ENCODE measurements at regions not wholly inside any gene's neighbourhood (a gene's known extent, or its start where the extent isn't known, plus 50 kb on each side); places are given as distances from the start of the nearest gene placed in this dataset.
"Not testable (repeated sequence)": the region's sequence is repeated elsewhere in the genome, so short reads cannot be mapped to it uniquely, and the experiment has no call there.

- H3K79me2 ChIP-seq (ENCODE audit: insufficient read depth), result no peaks in the 10 kb centered on the region
- H3K36me3 ChIP-seq (replicated peaks in 1 of 2; ENCODE audit: control insufficient read depth in 1 of 2, insufficient read depth in 2 of 2, low read length in 1 of 2), result no peaks in the 10 kb centered on the region
- H3K4me3 ChIP-seq (ENCODE audit: low read depth in 2 of 2, low read length in 1 of 2), result no peak overlapping the region
- no peak overlapping the region for H2AFZ ChIP-seq (ENCODE audit: low read depth)
- CTCF ChIA-PET, result no interaction called here
- DNase-seq, result no peak
- no peak overlapping the region for H3K9ac ChIP-seq
- no peak overlapping the region for H3K27ac ChIP-seq (ENCODE audit: low read depth in 2 of 2, low read length in 1 of 2)
- H3K9me2 ChIP-seq, result no peaks in the 10 kb centered on the region
- TF ChIP-seq MXI1 (IDR thresholded peaks at IDR 0.05; ENCODE audit: low read depth, low read length) (no peak), ZBTB33 (IDR thresholded peaks at IDR 0.05; ENCODE audit: borderline replicate concordance, low read depth) (no peak), NRF1 (IDR thresholded peaks at IDR 0.05; ENCODE audit: low read depth, low read length) (no peak), USF1 (IDR thresholded peaks at IDR 0.05; ENCODE audit: borderline replicate concordance, low read depth) (no peak), FOXJ3 (CRISPR knock-in tag; IDR thresholded peaks at IDR 0.05) (no peak), YY1 (IDR thresholded peaks at IDR 0.05; ENCODE audit: low read depth) (no peak), TEAD4 (IDR thresholded peaks at IDR 0.05; ENCODE audit: borderline replicate concordance, insufficient read depth) (no peak), CHD2 (IDR thresholded peaks at IDR 0.05; ENCODE audit: low read length, partially characterized antibody) (no peak), FOXM1 (IDR thresholded peaks at IDR 0.05; ENCODE audit: low read depth) (no peak), RAD21 (IDR thresholded peaks at IDR 0.05; ENCODE audit: low read length) (no peak), USF2 (IDR thresholded peaks at IDR 0.05; ENCODE audit: borderline replicate concordance, low read depth, low read length) (no peak), FOSL2 (IDR thresholded peaks at IDR 0.05; ENCODE audit: borderline replicate concordance, low read depth) (no peak), MAX (IDR thresholded peaks at IDR 0.05; ENCODE audit: low read depth) (no peak), POLR2AphosphoS5 (IDR thresholded peaks at IDR 0.05; ENCODE audit: low read depth, low read length) (no peak), NFIC (IDR thresholded peaks at IDR 0.05; ENCODE audit: borderline replicate concordance) (no peak), EP300 (IDR thresholded peaks at IDR 0.05; ENCODE audit: borderline replicate concordance in 1 of 2, low read depth in 1 of 2, low read length in 1 of 2) (no peak), GATA2 (CRISPR knock-in tag; IDR thresholded peaks at IDR 0.05) (no peak), MEF2A (IDR thresholded peaks at IDR 0.05; ENCODE audit: borderline replicate concordance, low read depth) (no peak), RXRA (IDR thresholded peaks at IDR 0.05; ENCODE audit: borderline replicate concordance, low read depth) (no peak), TAF1 (IDR thresholded peaks at IDR 0.05; ENCODE audit: borderline replicate concordance, low read depth, low read length) (no peak)
- POLR2A ChIA-PET, result no interaction called here
- no peaks in the 10 kb centered on the region for H3F3A ChIP-seq (replicated peaks; ENCODE audit: insufficient read depth)
- no peaks in the 10 kb centered on the region; a peak in 1 of 4 replicates for H3K4me1 ChIP-seq (ENCODE audit: control insufficient read depth in 1 of 2, insufficient read depth in 2 of 2, low read depth in 1 of 2, low read length in 1 of 2)
- H4K20me1 ChIP-seq (ENCODE audit: insufficient read depth), result no peaks in the 10 kb centered on the region
- no peak overlapping the region for H3K4me2 ChIP-seq
- H3K9me3 ChIP-seq, result no peaks in the 10 kb centered on the region
- H3K27me3 ChIP-seq (ENCODE audit: insufficient read depth), result no peaks in the 10 kb centered on the region
Measured at GRCh38 chr5:104045987-104046386, 483.4 kb upstream of the NUDT12 start.

- H3K79me2 ChIP-seq (ENCODE audit: insufficient read depth); H3K4me1 ChIP-seq (ENCODE audit: control insufficient read depth in 1 of 2, insufficient read depth in 2 of 2, low read depth in 1 of 2, low read length in 1 of 2); H3K4me3 ChIP-seq (ENCODE audit: low read depth in 2 of 2, low read length in 1 of 2); H3K36me3 ChIP-seq (replicated peaks in 1 of 2; ENCODE audit: control insufficient read depth in 1 of 2, insufficient read depth in 2 of 2, low read length in 1 of 2); H3K27ac ChIP-seq (ENCODE audit: low read depth in 2 of 2, low read length in 1 of 2); POLR2A ChIA-PET; H3K27me3 ChIP-seq (ENCODE audit: insufficient read depth); DNase-seq; H3F3A ChIP-seq (replicated peaks; ENCODE audit: insufficient read depth); H3K9ac ChIP-seq; H3K9me3 ChIP-seq; H3K9me2 ChIP-seq; H3K4me2 ChIP-seq; CTCF ChIA-PET; H4K20me1 ChIP-seq (ENCODE audit: insufficient read depth); H2AFZ ChIP-seq (ENCODE audit: low read depth): not testable (repeated sequence)
- 40% methylated on average over 3 of the region's 4 CpGs for WGBS (ENCODE audit: low lambda C conversion rate)
Measured at GRCh38 chr5:104039871-104040270, 477.3 kb upstream of the NUDT12 start.

GRCh38 chr5:104037136-104037535, 474.5 kb upstream of the NUDT12 start:
- H3F3A ChIP-seq (replicated peaks; ENCODE audit: insufficient read depth); H3K4me2 ChIP-seq; H2AFZ ChIP-seq (ENCODE audit: low read depth); H3K9ac ChIP-seq; H3K36me3 ChIP-seq (replicated peaks in 1 of 2; ENCODE audit: control insufficient read depth in 1 of 2, insufficient read depth in 2 of 2, low read length in 1 of 2); H3K27ac ChIP-seq (ENCODE audit: low read depth in 2 of 2, low read length in 1 of 2); H3K4me3 ChIP-seq (ENCODE audit: low read depth in 2 of 2, low read length in 1 of 2); H3K9me2 ChIP-seq; POLR2A ChIA-PET; CTCF ChIA-PET; H4K20me1 ChIP-seq (ENCODE audit: insufficient read depth); DNase-seq; H3K9me3 ChIP-seq; H3K79me2 ChIP-seq (ENCODE audit: insufficient read depth); H3K4me1 ChIP-seq (ENCODE audit: control insufficient read depth in 1 of 2, insufficient read depth in 2 of 2, low read depth in 1 of 2, low read length in 1 of 2); H3K27me3 ChIP-seq (ENCODE audit: insufficient read depth): not testable (repeated sequence)
- WGBS (ENCODE audit: low lambda C conversion rate), result 64% methylated on average over 4 of the region's 4 CpGs
